Activated naive CD4-positive, alpha-beta T cell treated with anti-CD3 and anti-CD28 coated beads, Interleukin-2, amount 50 U/mL, for 16 hours (primary cell): ENCODE measurements at regions not wholly inside any gene's neighbourhood (a gene's known extent, or its start where the extent isn't known, plus 50 kb on each side); places are given as distances from the start of the nearest gene placed in this dataset.
A peak's percentile ranks its signal among the peaks of the same experiment; 100 is the strongest.
"Not testable (repeated sequence)": the region's sequence is repeated elsewhere in the genome, so short reads cannot be mapped to it uniquely, and the experiment has no call there.

Source experiments
- DNase-seq: peaks from one replicate; pipeline ENCODE4 v3.0.0-alpha.2; 2020

DNA sequence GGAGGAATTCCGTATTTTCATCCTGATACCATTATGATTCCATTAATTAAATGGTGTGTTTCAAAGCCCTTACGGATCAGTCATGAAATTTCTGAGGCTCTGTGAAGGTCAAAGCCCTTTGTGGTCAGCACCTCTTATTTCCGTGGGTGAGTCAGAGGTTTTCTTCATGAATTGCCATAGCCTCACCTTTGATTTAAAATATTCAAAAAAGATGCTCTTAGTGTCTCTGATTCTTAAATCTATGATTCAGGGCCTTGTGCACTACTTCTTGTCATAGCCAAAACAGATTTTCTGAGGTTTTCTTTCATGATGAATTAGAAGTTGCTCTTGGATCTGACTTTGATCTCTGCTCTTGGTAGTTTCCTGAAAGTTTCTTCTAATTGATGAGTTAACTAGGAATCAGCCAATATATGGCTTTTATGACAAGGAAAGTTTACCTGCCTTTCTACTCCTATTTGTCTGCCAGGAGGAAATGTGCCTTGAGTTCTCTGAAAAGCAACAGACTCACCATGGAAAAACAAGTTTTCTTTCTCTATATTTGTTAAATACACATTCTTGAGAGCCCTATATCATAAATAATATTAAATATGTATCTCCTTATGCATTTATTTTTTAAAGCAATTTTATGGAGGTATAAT lies 613.0 kb downstream of the UTRN start:
- DNase-seq, result no peak

DNA sequence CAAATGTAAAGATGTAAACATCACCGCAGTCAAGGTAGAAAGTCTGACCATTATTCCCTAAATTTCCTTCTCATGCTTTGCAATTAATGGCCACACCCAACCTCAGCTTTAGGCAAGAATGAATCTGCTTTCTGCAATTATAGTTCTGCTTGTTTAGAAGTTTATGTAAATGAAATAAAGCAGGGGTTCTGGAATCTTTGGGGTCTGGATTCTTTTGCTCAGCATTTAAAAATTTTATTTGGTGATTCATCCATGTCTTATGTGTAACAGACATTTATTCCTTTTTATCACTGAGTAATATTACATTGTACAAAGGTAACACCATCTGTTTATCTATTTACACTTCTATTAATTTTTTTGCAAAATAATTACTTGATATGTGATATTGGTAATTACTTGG lies 613.6 kb downstream of the UTRN start:
- no peak for DNase-seq

DNA sequence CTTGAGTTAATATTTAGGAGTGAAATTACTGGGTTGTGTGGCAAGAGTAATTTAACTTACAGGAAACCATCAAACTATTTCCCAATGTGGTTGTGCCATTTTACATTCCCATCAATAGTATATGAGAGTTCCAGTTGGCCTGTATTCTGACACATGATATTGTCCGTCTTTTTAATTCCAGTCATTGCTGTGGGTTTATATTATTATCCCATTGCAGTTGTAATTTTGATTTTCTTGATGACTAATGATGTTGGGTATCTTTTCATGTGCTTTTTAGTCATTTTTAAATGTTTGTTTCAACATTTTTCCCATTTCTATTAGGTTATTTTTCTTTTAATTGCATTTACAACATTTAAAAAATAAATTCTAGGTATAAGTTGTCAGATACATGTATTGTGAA lies 614.0 kb downstream of the UTRN start:
- no peak for DNase-seq

DNA sequence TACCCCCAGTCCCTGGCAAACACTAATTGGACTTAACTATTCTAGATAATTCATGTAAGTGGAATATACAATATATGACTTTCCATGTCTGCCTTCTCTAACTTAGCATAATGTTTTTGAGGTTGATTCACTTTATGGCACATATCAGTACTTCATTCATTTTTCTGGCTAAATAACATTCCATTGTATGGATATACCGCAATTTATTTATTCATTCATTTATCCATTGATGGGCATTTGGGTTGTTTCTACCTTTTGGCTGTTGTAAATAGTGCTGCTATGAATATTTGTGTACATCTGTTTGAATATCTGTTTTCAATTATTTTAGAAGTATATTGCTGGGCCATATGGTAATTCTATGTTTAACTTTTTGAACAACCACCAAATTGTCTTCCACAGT lies 616.3 kb downstream of the UTRN start:
- DNase-seq, result no peak

DNA sequence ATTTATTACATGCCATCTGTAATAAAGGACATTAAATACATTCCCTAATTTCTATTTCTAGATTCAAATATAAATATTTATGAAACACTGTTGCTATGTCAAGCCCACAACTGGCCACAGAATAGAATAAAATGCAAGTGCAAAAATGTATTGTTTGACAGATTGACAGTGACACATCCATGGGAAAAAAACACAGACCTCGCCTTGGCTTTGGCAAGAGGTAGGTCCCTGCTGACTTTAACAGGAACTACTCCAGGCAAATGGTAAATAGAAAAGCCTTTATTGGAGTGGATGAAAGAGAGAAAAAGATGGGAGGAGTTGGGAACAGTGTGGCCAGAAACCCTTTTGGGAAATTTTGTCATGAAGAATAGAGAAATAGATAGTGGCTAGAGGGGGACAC lies 622.9 kb downstream of the UTRN start:
- DNase-seq, result no peak

DNA sequence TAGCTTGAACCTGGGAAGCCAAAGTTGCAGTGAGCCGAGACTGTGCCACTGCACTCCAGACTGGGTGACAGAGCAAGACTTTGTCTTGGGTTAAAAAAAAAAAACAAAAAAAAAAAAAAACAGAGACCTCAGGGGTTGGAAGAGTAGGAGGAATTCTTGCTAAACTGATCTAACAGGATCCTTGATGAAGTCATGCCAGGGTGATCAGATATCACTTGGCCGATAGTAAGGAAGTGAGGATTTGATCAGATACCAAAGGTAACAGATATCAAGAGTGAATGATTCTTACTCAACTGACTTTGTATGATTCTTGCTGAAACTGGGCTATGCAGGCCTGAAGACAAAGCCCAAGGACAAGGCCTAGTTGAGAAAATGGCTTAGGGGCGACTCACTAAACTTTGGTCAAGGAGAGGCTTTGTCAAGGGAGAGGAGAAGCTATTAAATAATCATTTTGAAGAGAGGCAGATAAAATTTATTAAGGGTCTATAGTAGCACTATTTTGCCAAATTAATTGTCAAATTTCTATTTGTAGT lies 624.7 kb downstream of the UTRN start:
- no peak for DNase-seq

DNA sequence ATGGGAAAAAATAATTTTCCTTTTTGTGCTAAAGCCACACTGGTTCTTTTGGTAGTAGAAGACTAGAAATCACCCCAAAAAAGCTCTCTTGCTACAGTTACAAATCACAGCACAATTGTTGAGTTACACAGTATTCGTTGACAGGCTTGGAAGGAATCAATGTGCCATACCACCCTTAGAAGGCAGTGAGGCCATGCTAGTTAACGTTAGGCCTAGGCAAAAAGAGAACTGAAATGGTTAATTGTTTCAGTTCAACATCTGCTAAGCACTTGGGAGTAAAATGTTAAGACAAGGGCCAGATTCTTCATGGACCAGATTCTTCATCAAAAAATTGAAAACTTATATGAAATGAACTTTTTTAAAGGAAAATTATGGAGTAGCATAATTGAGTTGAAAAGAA lies 626.2 kb downstream of the UTRN start:
- DNase-seq, result no peak

DNA sequence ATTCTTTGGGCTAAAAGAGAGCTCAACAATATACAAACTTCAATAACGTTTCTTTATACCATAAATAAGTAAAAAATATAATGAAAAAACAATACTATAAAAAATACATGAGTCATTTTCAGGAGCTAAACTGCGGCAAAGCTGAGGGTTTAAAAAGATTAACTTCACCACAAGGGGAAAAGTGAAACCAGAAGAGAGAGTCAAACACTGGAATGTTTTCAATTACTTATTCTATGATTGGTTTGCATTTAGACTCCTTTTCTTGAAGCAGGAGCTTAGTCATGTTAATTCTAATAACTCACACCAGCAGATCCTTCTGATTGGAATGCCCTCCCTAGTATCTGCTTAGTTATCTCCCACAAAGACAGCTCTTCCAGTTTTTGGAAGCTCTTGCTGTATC lies 627.3 kb downstream of the UTRN start:
- no peak for DNase-seq

DNA sequence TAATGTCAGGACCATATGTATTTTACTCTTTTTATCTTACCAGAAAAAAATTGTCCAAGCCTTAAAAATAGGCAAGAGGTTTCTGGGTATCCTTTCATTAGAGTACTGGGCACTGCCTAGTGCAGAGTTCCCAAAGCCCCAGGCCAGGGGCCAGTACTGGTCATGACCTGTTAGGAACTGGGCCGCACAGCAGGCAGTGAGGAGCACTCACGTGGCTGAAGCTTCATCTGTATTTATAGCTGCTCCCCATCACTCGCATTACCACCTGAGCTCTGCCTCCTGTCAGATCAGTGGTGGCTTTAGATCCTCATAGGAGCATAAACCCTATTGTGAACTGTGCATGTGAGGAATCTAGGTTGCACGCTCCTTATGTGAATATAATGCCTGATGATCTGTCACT lies 632.9 kb downstream of the UTRN start:
- DNase-seq, result no peak

DNA sequence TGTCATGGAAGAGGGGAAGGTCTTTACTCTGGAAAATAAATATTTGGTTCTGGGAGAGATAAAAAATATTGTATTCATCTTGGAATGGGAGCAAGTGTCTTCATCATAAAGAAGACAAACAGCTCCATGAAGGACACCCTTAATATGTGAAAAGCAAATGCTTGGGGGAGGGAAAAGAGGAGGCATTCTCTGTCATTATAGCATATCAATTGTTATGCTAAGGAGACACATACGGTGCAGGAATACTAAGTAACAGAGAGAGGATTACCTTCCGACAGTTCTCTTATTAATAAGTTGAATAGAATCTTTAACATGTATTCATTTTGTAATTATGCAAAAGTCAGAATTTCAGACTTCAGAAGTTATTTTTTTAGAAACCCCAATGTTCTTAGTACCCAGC lies 634.4 kb downstream of the UTRN start:
- no peak for DNase-seq

DNA sequence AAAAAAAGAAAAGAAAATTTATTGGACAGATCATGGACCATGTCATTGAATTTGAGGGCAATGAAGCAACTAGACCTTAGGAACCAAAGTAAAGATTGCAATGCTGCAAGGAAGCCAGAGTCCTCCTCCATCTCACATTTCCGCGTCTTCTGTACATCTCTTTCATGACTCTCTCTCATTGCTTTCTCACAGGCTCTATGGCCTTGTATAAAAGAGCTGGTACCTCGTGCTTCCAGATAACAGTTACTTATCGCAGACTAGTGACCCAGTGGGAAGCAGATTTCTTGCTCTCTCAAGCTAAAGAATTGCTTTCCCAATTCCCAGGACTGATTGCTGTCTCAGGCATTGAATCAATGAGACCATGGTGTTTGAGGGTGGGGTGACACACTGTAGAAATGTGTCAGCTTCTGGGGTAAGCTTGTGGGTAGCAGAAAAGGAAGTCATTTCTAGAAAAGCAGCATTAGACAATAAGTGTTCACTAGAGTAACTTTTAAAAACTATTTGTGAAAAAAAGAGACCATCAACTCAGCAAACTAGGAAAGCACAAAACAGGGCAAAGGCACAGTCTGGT lies 635.3 kb downstream of the UTRN start:
- DNase-seq, result no peak

DNA sequence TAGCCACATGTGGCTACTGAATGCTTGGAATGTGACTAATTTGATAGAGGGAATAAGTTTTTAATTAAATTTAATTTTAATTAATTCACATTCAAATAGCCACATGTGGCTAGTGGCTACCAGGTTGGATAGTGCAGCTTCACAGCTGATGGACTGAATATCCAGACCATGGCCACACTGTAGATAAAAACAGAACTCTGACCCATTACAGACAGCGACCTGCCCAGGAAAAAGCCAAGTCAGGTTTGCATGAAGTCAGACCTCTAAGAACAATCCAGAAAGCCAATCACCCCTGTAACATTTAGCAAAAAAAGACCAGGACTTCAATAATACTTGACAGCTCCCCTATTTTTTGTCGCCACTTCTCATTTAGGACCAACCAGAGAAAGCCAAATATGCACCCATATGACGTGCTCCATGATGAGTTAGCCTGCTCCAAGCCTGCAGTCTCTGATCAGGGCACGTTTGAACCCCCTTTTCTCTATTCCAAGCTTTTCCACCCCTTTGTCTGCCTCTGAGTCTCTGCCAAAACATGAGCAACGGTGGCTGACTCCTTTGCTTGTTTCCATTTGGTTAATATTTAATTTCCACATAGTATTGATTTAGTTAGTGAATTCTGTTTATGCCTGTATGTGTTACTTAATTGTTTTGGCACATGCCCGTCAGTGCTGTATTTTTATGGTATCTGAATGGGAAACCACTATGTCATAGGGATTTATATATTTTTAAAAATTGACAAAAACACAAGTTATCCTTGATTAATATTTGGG lies 636.3 kb downstream of the UTRN start:
- no peak for DNase-seq

DNA sequence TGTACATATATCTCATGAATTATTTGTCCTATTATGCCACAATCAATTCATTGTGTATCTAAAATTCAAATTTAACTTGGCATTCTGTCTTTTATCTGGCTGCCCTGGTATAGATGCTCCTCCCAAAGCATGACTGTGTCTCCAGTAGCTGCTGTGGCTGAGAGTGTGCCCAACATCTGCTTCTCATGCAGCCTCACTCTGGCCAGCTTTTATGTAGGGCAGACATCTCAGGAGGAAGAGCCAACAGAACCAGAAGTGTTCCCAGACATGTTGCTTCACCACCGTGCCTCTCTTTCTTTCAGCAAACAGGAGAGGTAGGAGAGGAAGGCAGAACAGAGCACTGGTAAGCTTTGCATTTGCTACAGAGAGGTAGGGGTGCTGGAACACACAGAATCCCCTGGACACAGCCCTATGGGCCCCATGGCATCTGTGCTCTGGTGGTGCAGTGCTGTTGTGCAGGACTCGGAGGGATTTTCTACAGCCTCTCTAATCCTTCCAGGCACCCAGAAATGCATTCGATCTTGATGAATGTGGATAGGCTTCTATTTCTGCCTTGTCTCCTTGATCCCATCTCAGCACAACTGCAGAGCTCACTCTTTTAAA lies 637.1 kb downstream of the UTRN start:
- DNase-seq, result no peak

DNA sequence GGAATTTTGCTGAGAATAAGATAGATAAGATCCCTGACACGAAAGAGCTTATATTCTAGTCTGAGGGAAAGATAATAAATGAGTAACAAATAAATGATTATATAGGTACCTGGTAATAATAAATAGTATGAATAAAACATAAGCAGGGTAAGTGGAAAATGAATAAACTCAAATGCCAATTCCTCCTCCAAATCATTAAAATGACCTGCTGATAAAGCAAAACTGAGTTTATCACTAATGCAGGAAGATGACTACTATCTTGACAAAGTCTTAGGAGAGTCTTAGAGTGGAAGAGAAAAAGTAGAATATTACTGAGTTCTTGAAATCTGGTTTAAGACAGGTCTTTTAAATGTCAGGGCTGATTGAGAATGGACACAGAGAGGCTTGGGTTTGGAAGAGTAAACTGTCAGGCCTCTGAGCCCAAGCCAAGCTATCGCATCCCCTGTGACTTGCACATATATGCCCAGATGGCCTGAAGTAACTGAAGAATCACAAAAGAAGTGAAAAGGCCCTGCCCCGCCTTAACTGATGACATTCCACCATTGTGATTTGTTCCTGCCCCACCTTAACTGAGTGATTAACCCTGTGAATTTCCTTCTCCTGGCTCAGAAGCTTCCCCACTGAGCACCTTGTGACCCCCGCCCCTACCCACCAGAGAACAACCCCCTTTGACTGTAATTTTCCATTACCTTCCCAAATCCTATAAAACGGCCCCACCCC lies 637.8 kb downstream of the UTRN start:
- not testable (repeated sequence) for DNase-seq

DNA sequence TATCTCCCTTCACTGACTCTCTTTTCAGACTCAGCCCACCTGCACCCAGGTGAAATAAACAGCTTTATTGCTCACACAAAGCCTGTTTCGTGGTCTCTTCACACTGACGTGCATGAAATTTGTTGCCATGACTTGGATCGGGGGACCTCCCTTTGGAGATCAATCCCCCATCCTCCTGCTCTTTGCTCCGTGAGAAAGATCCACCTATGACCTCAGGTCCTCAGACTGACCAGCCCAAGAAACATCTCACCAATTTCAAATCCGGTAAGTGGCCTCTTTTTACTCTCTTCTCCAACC lies 638.3 kb downstream of the UTRN start:
- DNase-seq, result not testable (repeated sequence)

DNA sequence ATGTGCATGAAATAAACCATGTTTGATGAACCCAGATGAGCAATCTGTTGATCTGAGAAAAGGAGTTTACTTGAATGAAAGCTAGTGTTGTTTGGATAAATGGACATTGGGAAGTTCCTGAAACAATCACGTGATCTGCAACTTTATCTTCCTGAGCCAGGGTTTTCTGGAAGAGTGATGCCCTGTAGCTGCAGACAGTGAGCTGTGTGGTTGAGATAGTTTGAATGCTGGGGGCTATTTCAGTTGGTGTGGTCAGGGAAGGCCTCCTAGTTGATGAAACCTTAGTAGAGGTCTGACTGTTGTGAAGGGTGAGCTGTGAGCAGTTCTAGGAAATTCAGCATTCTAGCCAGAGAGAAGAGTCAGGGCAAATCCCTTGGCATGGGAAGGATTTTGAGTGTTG lies 643.7 kb downstream of the UTRN start:
- DNase-seq, result no peak

DNA sequence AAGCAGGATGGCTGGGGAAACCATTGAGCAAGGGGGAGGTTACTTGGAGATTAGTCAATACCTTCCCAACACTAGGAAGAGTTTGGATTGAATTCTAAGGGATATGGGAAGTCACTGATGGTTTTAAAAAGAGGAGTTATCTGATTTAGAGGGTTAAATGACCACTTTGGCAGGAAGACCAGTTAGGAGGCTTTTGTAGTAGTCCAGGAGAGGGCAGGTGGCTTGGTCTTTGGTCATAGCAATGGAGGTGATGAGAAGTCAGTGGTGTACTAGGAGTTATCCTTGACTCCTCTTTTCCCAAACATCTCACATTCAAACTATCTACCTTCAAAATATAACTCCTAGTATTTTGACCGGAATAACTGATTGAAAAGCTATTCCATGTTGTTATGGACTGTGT lies 644.1 kb downstream of the UTRN start:
- no peak for DNase-seq

DNA sequence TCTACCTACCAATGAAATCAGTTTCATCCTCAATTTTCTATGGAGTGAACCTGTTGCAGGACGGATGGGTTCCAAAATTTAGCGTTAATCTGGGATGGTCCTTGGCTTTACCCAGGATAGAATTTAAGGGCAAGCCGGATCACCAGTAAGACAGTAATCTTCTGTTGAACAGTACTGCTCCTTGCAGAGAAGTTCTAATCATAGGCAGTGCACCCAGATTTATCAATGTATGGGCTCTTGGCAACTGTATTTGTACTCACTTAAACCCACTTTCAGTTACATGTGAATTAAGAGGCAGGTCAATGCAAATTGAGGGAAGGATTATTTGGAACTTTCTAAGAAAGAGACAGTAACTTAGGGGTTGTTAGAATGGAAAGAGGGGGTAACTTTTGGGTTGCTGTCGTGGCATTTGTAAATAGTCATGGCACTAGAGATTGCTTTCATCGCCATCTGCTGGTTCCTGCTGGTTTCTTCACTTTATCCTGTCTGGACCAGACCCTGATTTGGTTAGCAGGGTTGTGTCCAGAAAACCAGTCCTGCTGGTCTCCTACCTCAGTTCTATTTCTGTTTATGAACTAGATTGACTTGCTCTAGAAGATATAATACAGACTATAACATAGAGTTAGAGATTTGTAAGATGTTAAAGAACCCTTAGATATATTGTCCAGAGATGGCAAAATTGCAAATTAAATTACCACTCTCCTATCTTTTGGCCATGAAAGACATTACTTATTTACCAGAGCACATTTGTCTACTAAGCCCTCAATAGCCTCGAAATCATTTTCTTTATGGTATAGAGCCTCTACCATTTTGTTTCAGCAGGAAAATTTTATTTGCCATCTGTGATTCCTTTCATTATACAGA lies 646.3 kb downstream of the UTRN start:
- DNase-seq, result peak; percentile 27

DNA sequence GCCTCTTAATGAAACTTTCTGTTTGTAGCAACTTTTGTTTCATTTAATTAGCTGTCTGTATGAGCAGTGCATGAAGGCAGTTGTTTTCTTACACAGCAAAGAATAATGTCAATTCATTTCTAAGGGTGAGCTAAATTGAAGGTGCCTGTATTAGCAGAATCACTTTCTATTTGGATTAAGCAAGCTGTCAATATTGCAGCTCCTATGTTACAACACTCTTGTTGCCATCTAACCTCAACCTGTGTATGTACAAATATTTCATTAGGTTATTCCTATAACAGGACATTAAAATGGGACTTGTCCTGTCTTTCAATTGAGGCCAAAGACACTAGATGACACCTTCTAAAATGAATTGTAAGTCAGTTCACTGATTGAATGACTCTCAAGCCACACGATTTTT lies 647.5 kb downstream of the UTRN start:
- DNase-seq, result no peak

DNA sequence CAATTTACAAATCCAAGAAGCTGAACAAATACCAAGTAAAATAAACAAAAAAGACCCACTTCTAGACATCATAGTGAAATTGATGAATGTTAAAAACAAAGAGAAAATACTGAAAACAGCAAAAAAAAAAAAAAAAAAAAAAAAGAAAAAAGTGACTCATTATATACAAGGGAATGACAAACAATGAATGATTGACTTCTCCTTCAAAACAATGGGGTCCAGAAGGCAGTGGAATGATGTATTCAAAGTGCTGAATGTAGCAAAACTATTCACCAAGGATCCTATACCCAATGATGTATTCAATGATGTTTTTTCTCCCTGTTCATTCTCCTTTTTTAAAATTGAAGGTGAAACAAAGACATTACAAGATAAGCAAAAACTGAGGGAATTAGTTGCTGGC lies 650.0 kb downstream of the UTRN start:
- DNase-seq, result no peak

DNA sequence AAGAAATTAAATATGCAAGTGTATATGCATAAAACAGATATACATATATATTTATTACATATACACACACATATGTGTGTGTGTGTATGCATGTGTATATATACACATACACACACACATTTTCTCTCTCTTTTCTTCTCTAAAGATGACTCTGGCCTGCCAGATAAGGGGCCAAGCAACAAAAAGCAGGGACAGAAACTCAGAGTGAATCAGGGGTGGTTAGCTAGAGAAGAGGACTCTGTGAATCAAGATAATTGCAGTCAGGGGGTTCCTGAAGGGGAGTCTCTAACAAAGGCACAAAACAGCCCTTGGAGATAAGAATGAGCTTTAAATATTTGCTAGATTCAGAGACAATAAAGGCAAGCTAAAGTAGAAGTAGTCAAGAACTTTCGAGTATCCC lies 650.5 kb downstream of the UTRN start:
- no peak for DNase-seq

DNA sequence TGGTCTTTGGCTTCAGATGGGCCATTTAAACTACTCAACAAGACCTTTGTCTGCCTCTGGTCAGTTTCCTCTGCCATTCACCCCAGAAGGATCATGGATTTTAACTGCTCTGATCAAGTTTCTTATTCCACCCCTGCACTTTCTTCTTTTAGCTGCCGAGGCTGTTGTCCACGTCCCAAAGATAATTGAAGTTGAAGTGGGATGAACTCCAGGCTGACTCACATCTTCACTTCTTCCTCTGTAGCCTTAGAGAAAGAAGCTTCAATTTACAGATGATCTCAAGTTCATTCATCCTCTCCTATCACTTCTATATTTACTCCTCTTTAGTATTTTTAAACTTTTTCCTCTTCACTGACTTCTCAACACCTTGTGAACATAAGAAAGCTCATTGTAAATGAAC lies 651.6 kb downstream of the UTRN start:
- no peak for DNase-seq
